ENCODE measurements at regions not wholly inside any gene's neighbourhood (a gene's known extent, or its start where the extent isn't known, plus 50 kb on each side); places are given as distances from the start of the nearest gene placed in this dataset.
"Not testable (repeated sequence)": the region's sequence is repeated elsewhere in the genome, so short reads cannot be mapped to it uniquely, and the experiment has no call there.

- no peak for DNase-seq
- Histone ChIP-seq H3K4me3 (no peak overlapping the region), H3K4me1 (no peaks in the 10 kb centered on the region), H3K27ac (no peak overlapping the region), H3K9me3 (no peaks in the 10 kb centered on the region), H3K27me3 (no peaks in the 10 kb centered on the region), H3K36me3 (ENCODE audit: low read depth, missing control alignments) (no peaks in the 10 kb centered on the region)
- TF ChIP-seq CTCF (IDR thresholded peaks at IDR 0.05): no peak
- no peak for TF ChIP-seq POLR2A (IDR thresholded peaks at IDR 0.05)
- 84 to 86% methylated on average over 17 of the region's 17 CpGs for WGBS, 2 donors
- intact Hi-C loops (cut with DNase I; ENCODE audit: low total_unique reads): no loop called here
Measured at GRCh38 chr12:124085419-124086296, 112.6 kb downstream of the ZNF664 start.

GRCh38 chr12:124086299-124086898 is 113.4 kb downstream of the ZNF664 start:
- TF ChIP-seq POLR2A (IDR thresholded peaks at IDR 0.05) (no peak), CTCF (IDR thresholded peaks at IDR 0.05) (no peak)
- intact Hi-C loops (cut with DNase I; ENCODE audit: low total_unique reads): no loop called here
- 94 to 98% methylated on average over 6 to 7 of the region's 7 CpGs for WGBS, 2 donors
- Histone ChIP-seq H3K4me3 (no peak overlapping the region), H3K4me1 (no peaks in the 10 kb centered on the region), H3K9me3 (no peaks in the 10 kb centered on the region), H3K27me3 (no peaks in the 10 kb centered on the region), H3K36me3 (ENCODE audit: low read depth, missing control alignments) (no peaks in the 10 kb centered on the region), H3K27ac (no peak overlapping the region)
- no peak for DNase-seq

GRCh38 chr12:124087266-124088051 is 114.4 kb downstream of the ZNF664 start:
- no peak overlapping the region for H3K27ac ChIP-seq
- intact Hi-C loops (cut with DNase I; ENCODE audit: low total_unique reads): no loop called here
- no peaks in the 10 kb centered on the region for H3K9me3 ChIP-seq
- TF ChIP-seq CTCF (IDR thresholded peaks at IDR 0.05) (no peak), POLR2A (IDR thresholded peaks at IDR 0.05) (no peak)
- no peak overlapping the region for H3K4me3 ChIP-seq
- no peaks in the 10 kb centered on the region for H3K27me3 ChIP-seq
- no peaks in the 10 kb centered on the region for H3K4me1 ChIP-seq
- no peak for DNase-seq
- H3K36me3 ChIP-seq (ENCODE audit: low read depth, missing control alignments): no peaks in the 10 kb centered on the region
- 81 to 86% methylated on average over 10 of the region's 10 CpGs for WGBS, 2 donors

- Histone ChIP-seq H3K27ac (no peak overlapping the region), H3K27me3 (no peaks in the 10 kb centered on the region), H3K4me3 (no peak overlapping the region), H3K36me3 (ENCODE audit: low read depth, missing control alignments) (no peaks in the 10 kb centered on the region), H3K4me1 (no peaks in the 10 kb centered on the region), H3K9me3 (no peaks in the 10 kb centered on the region)
- TF ChIP-seq POLR2A (IDR thresholded peaks at IDR 0.05) (no peak), CTCF (IDR thresholded peaks at IDR 0.05) (no peak)
- intact Hi-C loops (cut with DNase I; ENCODE audit: low total_unique reads): no loop called here
- DNase-seq: no peak
- 70 to 89% methylated on average over 15 to 16 of the region's 16 CpGs for WGBS, 2 donors
Measured at GRCh38 chr12:124088217-124088907, 115.3 kb downstream of the ZNF664 start.

GRCh38 chr12:124089181-124089914 is 116.3 kb downstream of the ZNF664 start:
- H3K27ac ChIP-seq; H3K36me3 ChIP-seq (ENCODE audit: low read depth, missing control alignments); H3K4me1 ChIP-seq; intact Hi-C loops (cut with DNase I; ENCODE audit: low total_unique reads); H3K9me3 ChIP-seq; H3K27me3 ChIP-seq; DNase-seq; H3K4me3 ChIP-seq: not testable (repeated sequence)
- WGBS, 2 donors: 88 to 99% methylated on average over 7 to 8 of the region's 11 CpGs

Data from testis (tissue), 2 donors.